Adrenal gland (tissue), 5 donors: ENCODE measurements at regions not wholly inside any gene's neighbourhood (a gene's known extent, or its start where the extent isn't known, plus 50 kb on each side); places are given as distances from the start of the nearest gene placed in this dataset.

Experiments
- CTCF ChIP-seq, 6 experiments: fragments of 450-650 bp in 4 of 6; fragments of 200-600 bp in 2 of 6; sonication (generic) in 1 of 6; IDR thresholded peaks; 1 replicate in 5 of 6; 2 replicates in 1 of 6; pipeline versions ENCODE4 v1.5.1 to v1.8.0; 2016 to 2021; ENCODE audit warnings: antibody characterized with exemption in 6 of 6, mild to moderate bottlenecking in 2 of 6, moderate library complexity in 1 of 6
- POLR2A ChIP-seq, 2 donors: fragments of 450-650 bp; IDR thresholded peaks; one replicate each; pipeline ENCODE4 v1.6.1; 2017; ENCODE audit warnings: antibody characterized with exemption in 2 of 2, mild to moderate bottlenecking in 2 of 2, moderate library complexity in 1 of 2
- donor health status: DM: no; HTN: no; CAD: no.

GRCh38 chr13:29648760-29649159 lies 53.3 kb upstream of the SLC7A1 start:
- no peak for TF ChIP-seq POLR2A (IDR thresholded peaks at IDR 0.05)
- TF ChIP-seq CTCF (IDR thresholded peaks at IDR 0.05), result no peak
